ENCODE measurements at regions not wholly inside any gene's neighbourhood (a gene's known extent, or its start where the extent isn't known, plus 50 kb on each side); places are given as distances from the start of the nearest gene placed in this dataset.

- Histone ChIP-seq H3K27ac (ENCODE audit: low read length) (no peak overlapping the region), H3K4me3 (ENCODE audit: low read length) (no peak overlapping the region), H3K27me3 (ENCODE audit: control insufficient read depth, insufficient read depth) (no peaks in the 10 kb centered on the region), H3K9me3 (ENCODE audit: control insufficient read depth, low read length) (peaks cover 3% of the 10 kb centered on the region), H3K4me1 (ENCODE audit: control insufficient read depth, insufficient read depth, low read length) (no peaks in the 10 kb centered on the region)
- intact Hi-C loops (cut with DNase I), result loop anchor here in 2 of 4 donors (10.0 kb wide), 2 partner anchors 128 to 138 kb away; partner anchors contain the start of gene BARX1 (in 1 of the 2)
- WGBS, result 37% methylated on average over 20 of the region's 20 CpGs
- ATAC-seq (no peak), DNase-seq (no peak)
Measured at GRCh38 chr9:93826905-93827544, 128.1 kb downstream of the BARX1 start.

DNA sequence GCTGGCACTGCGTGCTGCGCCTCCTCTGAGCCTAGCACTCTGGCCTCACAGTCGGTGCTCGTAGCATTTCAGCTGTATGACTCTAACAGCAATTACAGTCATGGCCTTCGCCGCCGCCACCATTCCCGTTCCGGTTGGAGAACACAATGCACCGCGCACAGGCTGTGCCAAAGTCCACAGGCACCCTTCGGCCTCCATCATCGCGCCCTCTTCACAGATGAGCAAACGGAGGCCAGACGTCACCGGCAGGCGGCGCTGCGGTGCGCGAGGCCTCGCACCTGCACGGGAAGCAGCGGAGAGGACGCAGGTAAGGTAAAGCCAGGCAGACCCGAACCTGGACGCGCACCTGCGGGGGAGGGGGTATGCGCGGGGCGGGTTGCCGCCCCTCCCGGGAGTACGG is 128.9 kb downstream of the BARX1 start:
- intact Hi-C loops (cut with DNase I), result loop anchor here in 2 of 4 donors (10.0 kb wide), 2 partner anchors 129 to 139 kb away; partner anchors contain the start of gene BARX1 (in 1 of the 2)
- WGBS, result 21% methylated on average over 36 of the region's 36 CpGs

DNA sequence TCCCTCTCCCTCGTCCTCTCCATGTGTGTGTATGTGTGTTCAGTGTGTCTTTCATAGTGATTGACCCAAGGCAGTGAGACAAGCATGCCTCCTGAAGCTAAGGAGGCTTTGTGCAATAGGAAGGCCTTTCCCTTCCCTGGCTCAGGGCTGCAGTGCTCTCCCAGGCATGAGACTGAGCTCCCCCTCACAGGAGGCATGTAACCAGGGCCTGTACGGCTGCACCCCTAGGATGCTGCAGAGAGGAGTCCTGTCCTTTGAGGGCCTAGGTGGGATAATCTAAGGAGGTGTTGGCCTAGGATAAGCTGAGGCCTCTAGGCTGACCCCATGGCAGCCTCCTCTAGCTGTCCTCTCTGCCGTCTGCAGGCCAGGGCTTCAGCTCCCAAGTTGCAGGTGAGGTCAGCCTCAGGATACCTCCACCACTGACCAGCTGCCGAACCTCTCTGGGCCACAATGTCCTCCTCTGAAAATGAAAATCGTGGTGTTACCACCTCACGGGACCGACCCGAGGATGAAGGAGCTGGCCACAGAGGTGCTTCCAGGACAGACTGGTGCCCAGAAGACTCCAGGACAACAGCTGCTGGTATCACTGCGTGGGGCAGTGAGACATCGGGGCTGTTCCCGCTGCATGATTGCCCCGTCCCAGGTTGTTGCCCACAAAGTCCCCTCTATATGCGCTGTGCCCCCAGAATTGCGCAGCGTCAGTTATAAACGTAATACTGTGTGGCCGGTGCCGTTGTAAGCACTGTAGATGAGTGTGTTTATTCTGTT is 129.6 kb downstream of the BARX1 start:
- WGBS, result 87% methylated on average over 18 of the region's 18 CpGs
- ATAC-seq (no peak), DNase-seq (no peak)
- intact Hi-C loops (cut with DNase I), result loop anchor here in 2 of 4 donors (10.0 kb wide), 2 partner anchors 129 to 139 kb away; partner anchors contain the start of gene BARX1 (in 1 of the 2)
- Histone ChIP-seq H3K4me3 (ENCODE audit: low read length) (no peak overlapping the region), H3K9me3 (ENCODE audit: control insufficient read depth, low read length) (peaks cover 3% of the 10 kb centered on the region), H3K27me3 (ENCODE audit: control insufficient read depth, insufficient read depth) (no peaks in the 10 kb centered on the region), H3K4me1 (ENCODE audit: control insufficient read depth, insufficient read depth, low read length) (no peaks in the 10 kb centered on the region), H3K27ac (ENCODE audit: low read length) (no peak overlapping the region)

More for the DNA sequence above, 128.9 kb downstream of the BARX1 start:
- ATAC-seq (no peak), DNase-seq (no peak)
- H3K4me1 ChIP-seq (ENCODE audit: control insufficient read depth, insufficient read depth, low read length), result no peaks in the 10 kb centered on the region
- no peak overlapping the region for H3K4me3 ChIP-seq (ENCODE audit: low read length)
- H3K9me3 ChIP-seq (ENCODE audit: control insufficient read depth, low read length), result peaks cover 3% of the 10 kb centered on the region
- no peak overlapping the region for H3K27ac ChIP-seq (ENCODE audit: low read length)
- no peaks in the 10 kb centered on the region for H3K27me3 ChIP-seq (ENCODE audit: control insufficient read depth, insufficient read depth)

DNA sequence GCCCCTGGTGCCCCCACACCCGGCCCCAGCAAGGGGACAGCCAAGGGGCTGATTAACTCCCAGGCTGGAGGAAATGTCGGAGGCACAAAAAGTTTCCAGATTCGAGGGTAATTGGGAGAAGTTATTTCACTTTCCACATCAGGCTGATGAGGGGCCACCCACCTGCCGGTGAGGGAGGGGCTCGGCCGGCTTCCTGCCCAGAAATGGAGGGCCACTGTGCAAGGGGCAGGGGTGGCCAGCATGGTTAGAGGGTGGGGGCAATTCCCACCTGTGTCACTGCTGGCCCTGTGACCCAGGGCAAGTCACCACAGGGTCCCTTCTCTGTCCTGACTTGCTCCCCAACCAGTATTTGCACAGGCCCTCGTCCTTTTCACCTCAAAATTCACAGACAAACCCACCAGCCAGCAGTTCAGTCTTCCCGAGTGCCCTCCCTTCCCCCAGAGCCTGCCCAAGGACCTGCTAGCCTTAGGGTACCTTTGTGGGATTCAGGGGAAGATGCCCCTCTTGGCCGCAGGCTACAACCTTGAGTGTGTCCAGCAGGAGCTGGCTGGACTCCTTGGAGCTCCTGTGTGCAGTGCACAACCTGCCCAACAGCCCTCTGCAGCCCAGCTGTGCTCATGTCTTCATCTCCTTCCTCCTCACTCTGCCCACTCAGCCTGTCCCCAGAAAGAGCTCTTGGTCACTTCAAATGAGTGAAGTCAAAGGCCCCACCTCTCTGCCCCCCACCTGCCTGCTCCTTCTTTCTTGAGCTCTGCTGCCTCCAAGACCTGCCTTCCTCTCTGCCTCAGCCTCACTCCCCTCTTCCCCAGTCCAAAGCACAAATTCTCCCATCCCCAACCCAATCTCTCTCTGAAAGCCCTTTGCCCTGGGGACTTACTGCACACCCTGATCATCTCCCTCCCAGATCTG is 130.5 kb downstream of the BARX1 start:
- DNase-seq (no peak), ATAC-seq (no peak)
- intact Hi-C loops (cut with DNase I), result loop anchor here in 2 of 4 donors (10.0 kb wide), 2 partner anchors 130 to 140 kb away; partner anchors contain the start of gene BARX1 (in 1 of the 2)
- no peaks in the 10 kb centered on the region for H3K4me1 ChIP-seq (ENCODE audit: control insufficient read depth, insufficient read depth, low read length)
- H3K27ac ChIP-seq (ENCODE audit: low read length), result no peak overlapping the region
- H3K27me3 ChIP-seq (ENCODE audit: control insufficient read depth, insufficient read depth), result no peaks in the 10 kb centered on the region
- WGBS, result 72% methylated on average over 9 of the region's 9 CpGs
- H3K9me3 ChIP-seq (ENCODE audit: control insufficient read depth, low read length), result peaks cover 3% of the 10 kb centered on the region
- no peak overlapping the region for H3K4me3 ChIP-seq (ENCODE audit: low read length)

- intact Hi-C loops (cut with DNase I), result loop anchor here in 2 of 4 donors (10.0 kb wide), 2 partner anchors 131 to 141 kb away; partner anchors contain the start of gene BARX1 (in 1 of the 2)
- H3K4me3 ChIP-seq (ENCODE audit: low read length), result no peak overlapping the region
- 89% methylated on average over 9 of the region's 9 CpGs for WGBS
- H3K4me1 ChIP-seq (ENCODE audit: control insufficient read depth, insufficient read depth, low read length), result no peaks in the 10 kb centered on the region
- DNase-seq (no peak), ATAC-seq (no peak)
- H3K9me3 ChIP-seq (ENCODE audit: control insufficient read depth, low read length), result peaks cover 3% of the 10 kb centered on the region
- H3K27me3 ChIP-seq (ENCODE audit: control insufficient read depth, insufficient read depth), result no peaks in the 10 kb centered on the region
- no peak overlapping the region for H3K27ac ChIP-seq (ENCODE audit: low read length)
Measured at GRCh38 chr9:93823245-93824072, 131.7 kb downstream of the BARX1 start.

- Histone ChIP-seq H3K4me1 (ENCODE audit: control insufficient read depth, insufficient read depth, low read length) (no peaks in the 10 kb centered on the region), H3K9me3 (ENCODE audit: control insufficient read depth, low read length) (peaks cover 3% of the 10 kb centered on the region), H3K27me3 (ENCODE audit: control insufficient read depth, insufficient read depth) (no peaks in the 10 kb centered on the region), H3K27ac (ENCODE audit: low read length) (no peak overlapping the region), H3K4me3 (ENCODE audit: low read length) (no peak overlapping the region)
- ATAC-seq (no peak), DNase-seq (no peak)
- intact Hi-C loops (cut with DNase I), result loop anchor here in 2 of 4 donors (10.0 kb wide), 2 partner anchors 133 to 143 kb away; partner anchors contain the start of gene BARX1 (in 1 of the 2)
- 85% methylated on average over 6 of the region's 6 CpGs for WGBS
Measured at GRCh38 chr9:93822229-93822628, 132.9 kb downstream of the BARX1 start.

DNA sequence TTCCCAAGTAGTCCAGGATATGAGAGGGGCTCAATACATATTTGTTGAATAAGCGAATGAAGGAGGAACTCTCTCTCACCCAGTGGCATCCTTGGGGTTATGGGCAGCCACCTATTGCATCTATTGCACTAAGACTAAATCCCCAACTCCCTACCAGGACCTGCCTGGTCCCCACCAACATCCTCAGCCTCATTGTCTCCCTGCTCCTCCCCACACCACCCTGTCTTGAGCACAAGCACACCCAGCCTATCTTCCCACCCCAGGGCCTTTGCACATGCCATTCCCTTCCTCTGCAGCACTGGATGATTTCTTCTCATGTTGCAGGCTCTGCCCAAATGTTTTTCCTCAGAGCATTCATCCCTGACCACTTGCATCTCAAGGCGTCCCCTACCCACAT is 133.8 kb downstream of the BARX1 start:
- Histone ChIP-seq H3K4me1 (ENCODE audit: control insufficient read depth, insufficient read depth, low read length) (no peaks in the 10 kb centered on the region), H3K4me3 (ENCODE audit: low read length) (no peak overlapping the region), H3K27me3 (ENCODE audit: control insufficient read depth, insufficient read depth) (no peaks in the 10 kb centered on the region), H3K27ac (ENCODE audit: low read length) (no peak overlapping the region), H3K9me3 (ENCODE audit: control insufficient read depth, low read length) (peaks cover 3% of the 10 kb centered on the region)
- WGBS, result 83% methylated on average over 2 of the region's 2 CpGs
- intact Hi-C loops (cut with DNase I), result loop anchor here in 2 of 4 donors (10.0 kb wide), 2 partner anchors 133 to 143 kb away; partner anchors contain the start of gene BARX1 (in 1 of the 2)
- no peak for ATAC-seq
- no peak for DNase-seq

DNA sequence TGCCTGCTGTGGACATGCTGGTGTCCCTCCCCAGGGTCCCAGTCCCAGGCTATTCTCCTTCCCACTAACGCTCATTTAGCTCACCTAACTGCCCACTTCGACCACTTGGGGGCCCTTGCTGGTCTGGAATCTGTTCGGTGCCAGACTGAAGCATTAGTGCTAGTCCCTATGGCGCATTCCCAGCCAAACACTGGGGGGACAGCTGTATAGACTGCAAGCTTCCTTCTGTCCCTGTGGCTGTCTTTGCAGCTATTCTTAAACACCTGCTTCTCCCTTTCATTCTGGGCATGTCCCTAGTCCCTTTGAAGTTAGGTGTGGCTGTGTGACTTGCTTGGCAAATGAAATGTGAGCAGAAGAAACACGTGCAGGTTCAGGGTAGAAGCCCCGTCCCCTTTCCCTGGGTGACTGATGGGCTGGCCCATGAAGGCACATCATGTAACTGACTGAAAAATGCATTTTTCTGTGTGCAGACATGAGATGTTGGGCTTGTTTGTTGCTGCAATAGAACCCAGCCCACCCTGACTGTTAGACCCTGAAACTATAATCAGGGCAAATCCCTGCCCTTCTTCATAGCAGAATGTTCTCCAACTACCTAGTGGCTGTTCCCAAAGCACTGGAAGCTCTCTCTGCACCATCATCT is 134.4 kb downstream of the BARX1 start:
- Histone ChIP-seq H3K9me3 (ENCODE audit: control insufficient read depth, low read length) (peaks cover 3% of the 10 kb centered on the region), H3K27me3 (ENCODE audit: control insufficient read depth, insufficient read depth) (no peaks in the 10 kb centered on the region), H3K4me1 (ENCODE audit: control insufficient read depth, insufficient read depth, low read length) (no peaks in the 10 kb centered on the region), H3K27ac (ENCODE audit: low read length) (no peak overlapping the region), H3K4me3 (ENCODE audit: low read length) (no peak overlapping the region)
- intact Hi-C loops (cut with DNase I), result loop anchor here in 2 of 4 donors (10.0 kb wide), 2 partner anchors 134 to 144 kb away; partner anchors contain the start of gene BARX1 (in 1 of the 2)
- DNase-seq, result no peak
- 47% methylated on average over 6 of the region's 6 CpGs for WGBS
- no peak for ATAC-seq

DNA sequence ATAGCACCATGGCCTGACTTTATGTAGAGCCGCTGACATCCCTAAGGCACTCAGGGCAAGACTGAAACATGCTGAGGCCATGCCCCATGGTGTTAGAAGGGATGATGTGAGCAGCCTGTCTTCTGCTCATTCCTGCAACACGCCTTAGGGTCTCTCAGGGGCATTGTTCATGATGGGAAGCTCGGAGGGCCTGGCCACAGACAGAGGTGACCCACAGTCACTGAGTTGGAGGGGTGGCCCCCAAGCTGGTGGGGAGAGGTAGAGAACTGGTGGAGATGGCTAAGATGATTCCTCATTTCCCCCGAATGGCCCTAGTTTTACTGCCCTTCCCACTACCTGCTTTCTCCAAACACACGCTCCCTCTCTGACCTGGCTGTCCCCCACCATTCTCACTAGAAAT is 135.2 kb downstream of the BARX1 start:
- ATAC-seq (no peak), DNase-seq (no peak)
- no peak overlapping the region for H3K27ac ChIP-seq (ENCODE audit: low read length)
- H3K9me3 ChIP-seq (ENCODE audit: control insufficient read depth, low read length), result peaks cover 3% of the 10 kb centered on the region
- no peaks in the 10 kb centered on the region for H3K27me3 ChIP-seq (ENCODE audit: control insufficient read depth, insufficient read depth)
- 80% methylated on average over 5 of the region's 5 CpGs for WGBS
- no peaks in the 10 kb centered on the region for H3K4me1 ChIP-seq (ENCODE audit: control insufficient read depth, insufficient read depth, low read length)
- H3K4me3 ChIP-seq (ENCODE audit: low read length), result no peak overlapping the region
- intact Hi-C loops (cut with DNase I), result loop anchor here in 2 of 4 donors (10.0 kb wide), 2 partner anchors 135 to 145 kb away; partner anchors contain the start of gene BARX1 (in 1 of the 2)
